IMR-90 (cell line): ENCODE measurements at regions not wholly inside any gene's neighbourhood (a gene's known extent, or its start where the extent isn't known, plus 50 kb on each side); places are given as distances from the start of the nearest gene placed in this dataset.

Experiments
- ATAC-seq: fragments of 200-7000 bp; cut with Tn5 transposase; 2 replicates; pipeline ENCODE4 v1.9.1; 2020; ENCODE audit warnings: low read depth, mild to moderate bottlenecking, moderate library complexity
- BruUV-seq: library from RNA; stranded (reverse); fragments of 400-500 nt; replicated peaks from 2 replicates; lab custom pipeline; 2021; lab: Mats Ljungman, UMichigan
- CTCF ChIA-PET: fragments of 300-600 bp; formaldehyde crosslinking; extraction: SDS; loops from one replicate; lab custom pipeline; 2021; ENCODE audit warnings: antibody characterized with exemption; lab: Yijun Ruan, JAX
- POLR2A ChIA-PET: fragments of 300-600 bp; sonication (Branson Sonifier 250); formaldehyde crosslinking; loops from one replicate; lab custom pipeline; 2022; ENCODE audit warnings: antibody characterized with exemption; ENCODE audit not compliant: unreplicated experiment; lab: Charles Lee
- DNase-seq: peaks from one replicate; pipeline ENCODE4 v3.0.0; 2013
- H2AFZ ChIP-seq: replicated peaks from 2 replicates; pipeline ENCODE3; 2013; ENCODE audit warnings: low read length, mild to moderate bottlenecking; ENCODE audit not compliant: poor library complexity
- H2AK5ac ChIP-seq: 2 replicates; pipeline ENCODE4 v1.6.1; 2013; ENCODE audit warnings: low read depth, low read length, inconsistent platforms
- H2AK9ac ChIP-seq: replicated peaks from 2 replicates; pipeline ENCODE3; 2013; ENCODE audit warnings: mild to moderate bottlenecking, low read depth, low read length, moderate library complexity; ENCODE audit not compliant: poor library complexity
- H2BK120ac ChIP-seq: 2 replicates; pipeline ENCODE4 v1.6.1; 2013; ENCODE audit warnings: low read depth, low read length, inconsistent platforms
- H2BK15ac ChIP-seq: 3 replicates; pipeline ENCODE4 v1.6.1; 2013; ENCODE audit warnings: low read depth, low read length, inconsistent platforms
- H2BK20ac ChIP-seq: 2 replicates; pipeline ENCODE4 v1.6.1; 2013; ENCODE audit warnings: low read depth, mild to moderate bottlenecking, inconsistent platforms, low read length, moderate library complexity
- H2BK5ac ChIP-seq: 2 replicates; pipeline ENCODE4 v1.6.1; 2013; ENCODE audit warnings: mild to moderate bottlenecking, low read depth, low read length, inconsistent platforms; ENCODE audit not compliant: poor library complexity, severe bottlenecking
- H3K14ac ChIP-seq: replicated peaks from 2 replicates; pipeline ENCODE4 v1.6.1; 2013; ENCODE audit warnings: low read depth, low read length, inconsistent platforms
- H3K18ac ChIP-seq: 2 replicates; pipeline ENCODE4 v1.6.1; 2013; ENCODE audit warnings: low read depth, low read length, control low read depth
- H3K23ac ChIP-seq: 2 replicates; pipeline ENCODE4 v1.6.1; 2013; ENCODE audit warnings: low read depth, low read length, inconsistent platforms
- H3K27ac ChIP-seq: 2 replicates; pipeline ENCODE4 v1.5.1; 2013; ENCODE audit warnings: mild to moderate bottlenecking, control low read depth, low read length; ENCODE audit not compliant: insufficient read depth
- H3K27me3 ChIP-seq: 2 replicates; pipeline ENCODE4 v1.6.1; 2013; ENCODE audit warnings: low read length; ENCODE audit not compliant: control insufficient read depth, insufficient read depth
- H3K36me3 ChIP-seq: 2 replicates; pipeline ENCODE4 v1.6.1; 2013; ENCODE audit warnings: low read length, mixed read lengths; ENCODE audit not compliant: control insufficient read depth, insufficient read depth
- H3K4ac ChIP-seq: 2 replicates; pipeline ENCODE4 v1.6.1; 2013; ENCODE audit warnings: low read depth, low read length, inconsistent platforms
- H3K4me1 ChIP-seq: 2 replicates; pipeline ENCODE4 v1.6.1; 2013; ENCODE audit warnings: low read length, mixed read lengths; ENCODE audit not compliant: control insufficient read depth, insufficient read depth
- H3K4me2 ChIP-seq: 2 replicates; pipeline ENCODE4 v1.6.1; 2013; ENCODE audit warnings: low read depth, mild to moderate bottlenecking, control low read depth, low read length, moderate library complexity
- H3K4me3 ChIP-seq: 2 replicates; pipeline ENCODE4 v1.5.1; 2013; ENCODE audit warnings: low read depth, mild to moderate bottlenecking, control low read depth, low read length, moderate library complexity; ENCODE audit not compliant: insufficient read depth
- H3K56ac ChIP-seq: 2 replicates; pipeline ENCODE4 v1.6.1; 2013; ENCODE audit warnings: low read length, inconsistent platforms; ENCODE audit not compliant: insufficient read depth; ENCODE audit errors: extremely low read depth
- H3K79me1 ChIP-seq, 2 experiments: 2 replicates each; pipeline ENCODE4 v1.6.1; 2013; ENCODE audit warnings: low read length in 2 of 2, inconsistent platforms in 1 of 2, low read depth in 1 of 2
- H3K9ac ChIP-seq: 2 replicates; pipeline ENCODE4 v1.6.1; 2013; ENCODE audit warnings: low read depth, low read length, control low read depth
- H3K9me1 ChIP-seq: 2 replicates; pipeline ENCODE4 v1.6.1; 2013; ENCODE audit warnings: low read length, inconsistent platforms; ENCODE audit not compliant: insufficient read depth
- H3K9me3 ChIP-seq: 2 replicates; pipeline ENCODE4 v1.6.1; 2013; ENCODE audit warnings: low read length; ENCODE audit not compliant: control insufficient read depth, insufficient read depth
- H4K20me1 ChIP-seq: 2 replicates; pipeline ENCODE4 v1.6.1; 2013; ENCODE audit warnings: low read length, inconsistent platforms; ENCODE audit not compliant: insufficient read depth
- H4K5ac ChIP-seq: 2 replicates; pipeline ENCODE4 v1.6.1; 2013; ENCODE audit warnings: mild to moderate bottlenecking, low read depth, low read length, control low read depth
- H4K8ac ChIP-seq, 2 experiments: 2 replicates each; pipeline ENCODE4 v1.6.1; 2013; ENCODE audit warnings: low read depth in 2 of 2, low read length in 2 of 2, control low read depth in 1 of 2, inconsistent platforms in 1 of 2
- H4K91ac ChIP-seq: 2 replicates; pipeline ENCODE4 v1.6.1; 2013; ENCODE audit warnings: low read depth, low read length, inconsistent platforms; ENCODE audit not compliant: insufficient read depth
- BHLHE40 ChIP-seq: fragments of 150-350 bp; IDR thresholded peaks from 2 replicates; pipeline ENCODE4 v1.6.1; 2016; ENCODE audit warnings: mild to moderate bottlenecking, low read depth, low read length
- CEBPB ChIP-seq: IDR thresholded peaks from 2 replicates; pipeline ENCODE4 v1.6.1; 2012; ENCODE audit warnings: low read depth, low read length, improper control_type of control experiment
- CTCF ChIP-seq: conservative IDR thresholded peaks from 2 replicates; pipeline ENCODE4 v1.5.1; 2012; ENCODE audit warnings: mild to moderate bottlenecking, low read depth, low read length, improper control_type of control experiment
- ELK1 ChIP-seq: fragments of 150-350 bp; IDR thresholded peaks from 2 replicates; pipeline ENCODE4 v1.6.1; 2016; ENCODE audit warnings: low read depth, mild to moderate bottlenecking, low read length, moderate library complexity, borderline replicate concordance
- FOS ChIP-seq: fragments of 150-350 bp; IDR thresholded peaks from 2 replicates; pipeline ENCODE4 v1.6.1; 2016; ENCODE audit warnings: low read depth, low read length
- MAFK ChIP-seq: IDR thresholded peaks from 2 replicates; pipeline ENCODE4 v1.6.1; 2012; ENCODE audit warnings: low read depth, low read length, improper control_type of control experiment
- USF2 ChIP-seq: fragments of 150-350 bp; IDR thresholded peaks from 2 replicates; pipeline ENCODE4 v1.6.1; 2017; ENCODE audit warnings: mild to moderate bottlenecking, antibody characterized with exemption, low read length, low read depth
- WGBS, 2 experiments: methylation state at CpG; one replicate each; pipeline versions ENCODE4 v1.1.5 to v1.1.7; 2013; ENCODE audit warnings: missing lambda C conversion rate in 2 of 2; ENCODE audit not compliant: insufficient read length in 1 of 2; ENCODE audit errors: extremely low coverage in 2 of 2; 5-methylcytosine and 5-hydroxymethylcytosine counted together
- dilution Hi-C: fragments of 300-500 bp; cut with HindIII; formaldehyde crosslinking; loops from one replicate; pipeline ENCODE4 v1.14.3; 2018; ENCODE audit warnings: low sequenced_read_pairs; ENCODE audit not compliant: unreplicated experiment
- in situ Hi-C: fragments of 300-500 bp; cut with MboI; formaldehyde crosslinking; loops from 3 replicates; pipeline ENCODE4 v1.14.3; 2019; ENCODE audit warnings: low sequenced_read_pairs, inconsistent platforms, mixed read lengths
- intact Hi-C: fragments of 100-400 bp; cut with micrococcal nuclease; formaldehyde crosslinking; loops from 2 replicates; pipeline ENCODE4 v1.10.0; 2022

GRCh38 chr13:95480791-95481780 is 71.4 kb upstream of the CLDN10 start:
- ATAC-seq (no peak; the same call in 1 of the 2 replicates), DNase-seq (peak; percentile 18)
- in situ Hi-C loops: no loop called here
- TF ChIP-seq CTCF: no peak
- TF ChIP-seq USF2: no peak
- no peak for TF ChIP-seq CEBPB
- TF ChIP-seq BHLHE40: no peak
- no peak for TF ChIP-seq FOS
- TF ChIP-seq MAFK: no peak
- TF ChIP-seq ELK1: no peak
- H3K27me3 ChIP-seq: peaks cover 16% of the 10 kb centered on the region; the same call in 1 of the 2 replicates
- H3K4ac ChIP-seq: no peak overlapping the region
- 83% methylated on average over 1 of the region's 7 CpGs; no CpG with 5 or more reads in 1 of the 2 experiments for WGBS, 2 experiments
- no peak overlapping the region for H4K91ac ChIP-seq
- no peak overlapping the region for H3K9ac ChIP-seq
- H2BK120ac ChIP-seq: no peak overlapping the region
- H3K14ac ChIP-seq: no peak overlapping the region
- no peaks in the 10 kb centered on the region for H3K79me1 ChIP-seq
- POLR2A ChIA-PET: no interaction called here
- no peak overlapping the region for H4K5ac ChIP-seq
- intact Hi-C loops: no loop called here
- H2AK5ac ChIP-seq: no peak overlapping the region
- no peak overlapping the region for H3K56ac ChIP-seq
- no peaks in the 10 kb centered on the region for H3K36me3 ChIP-seq
- H3K27ac ChIP-seq: no peak overlapping the region
- BruUV-seq: no TSS peak
- H3K9me1 ChIP-seq: no peaks in the 10 kb centered on the region
- no peak overlapping the region for H2BK20ac ChIP-seq
- H4K20me1 ChIP-seq: no peaks in the 10 kb centered on the region
- H3K4me1 ChIP-seq: no peaks in the 10 kb centered on the region
- no peak overlapping the region for H4K8ac ChIP-seq
- H3K23ac ChIP-seq: no peak overlapping the region
- H3K18ac ChIP-seq: no peak overlapping the region
- CTCF ChIA-PET: interaction anchor here (1.4 kb wide), 1 partner anchor 13 kb away, joined by 4 read pairs; no protein-coding TSS in a partner anchor
- no peak overlapping the region for H2BK5ac ChIP-seq
- no peak overlapping the region for H2AFZ ChIP-seq
- H3K9me3 ChIP-seq: peaks cover 1% of the 10 kb centered on the region; the same call in 1 of the 2 replicates
- H3K4me3 ChIP-seq: no peak overlapping the region
- H3K4me2 ChIP-seq: no peak overlapping the region
- H2AK9ac ChIP-seq: no peak overlapping the region
- dilution Hi-C loops: no loop called here
- no peak overlapping the region for H2BK15ac ChIP-seq
